AML-193 (cell line): ENCODE measurements at regions not wholly inside any gene's neighbourhood (a gene's known extent, or its start where the extent isn't known, plus 50 kb on each side); places are given as distances from the start of the nearest gene placed in this dataset.

Experiments
- DNase-seq, 2 experiments: peaks; one replicate each; lab custom pipeline; 2025; lab: John Stamatoyannopoulos, UW

DNA sequence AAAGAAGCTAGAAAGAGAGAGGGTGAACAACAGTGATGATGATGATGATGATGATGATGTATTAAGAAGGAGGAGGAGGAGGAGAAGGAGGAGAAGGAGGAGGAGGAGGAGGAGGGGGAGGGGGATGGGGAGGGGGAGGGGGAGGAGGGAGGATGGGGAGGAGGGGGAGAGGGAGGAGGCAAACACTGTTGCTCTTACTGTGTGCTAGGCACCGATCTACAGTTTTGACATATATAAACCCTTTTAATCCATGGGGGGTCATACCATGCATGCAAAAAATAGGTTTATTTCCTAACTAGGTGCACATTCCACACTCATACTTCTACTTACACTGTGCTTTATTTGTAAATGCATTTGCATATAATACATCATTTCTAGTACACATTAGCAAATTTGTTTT is 482.8 kb upstream of the FAM241A start:
- no peak for DNase-seq

DNA sequence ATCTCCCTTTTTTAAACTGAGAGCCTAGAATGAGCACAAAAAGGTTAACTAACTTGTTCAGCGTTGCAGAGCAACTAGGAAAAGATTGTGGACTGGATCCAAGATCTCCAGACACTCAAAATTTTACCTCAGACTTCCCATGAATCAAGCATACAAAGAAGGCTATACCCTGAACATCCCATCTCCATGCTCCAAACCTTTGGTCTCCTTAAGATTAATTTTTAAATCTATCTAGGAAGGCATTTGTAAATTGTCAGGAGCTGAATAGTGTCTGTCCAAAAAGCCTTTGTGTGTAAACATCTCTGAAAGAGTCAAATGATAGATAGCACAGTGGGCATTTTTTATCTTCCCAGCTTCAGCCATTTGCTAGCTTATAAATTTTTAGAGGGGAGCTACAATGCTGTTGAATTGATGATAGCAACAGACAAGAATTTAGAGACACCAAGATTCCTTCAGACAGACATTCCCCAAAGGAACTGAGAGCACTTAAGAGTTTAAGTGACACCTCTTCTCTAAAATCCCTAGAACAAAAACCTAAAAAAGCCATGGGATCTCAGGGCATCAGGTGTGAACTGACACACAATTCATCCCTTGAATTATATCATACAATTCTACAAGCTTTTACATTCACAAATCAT is 480.8 kb upstream of the FAM241A start:
- no peak for DNase-seq

DNA sequence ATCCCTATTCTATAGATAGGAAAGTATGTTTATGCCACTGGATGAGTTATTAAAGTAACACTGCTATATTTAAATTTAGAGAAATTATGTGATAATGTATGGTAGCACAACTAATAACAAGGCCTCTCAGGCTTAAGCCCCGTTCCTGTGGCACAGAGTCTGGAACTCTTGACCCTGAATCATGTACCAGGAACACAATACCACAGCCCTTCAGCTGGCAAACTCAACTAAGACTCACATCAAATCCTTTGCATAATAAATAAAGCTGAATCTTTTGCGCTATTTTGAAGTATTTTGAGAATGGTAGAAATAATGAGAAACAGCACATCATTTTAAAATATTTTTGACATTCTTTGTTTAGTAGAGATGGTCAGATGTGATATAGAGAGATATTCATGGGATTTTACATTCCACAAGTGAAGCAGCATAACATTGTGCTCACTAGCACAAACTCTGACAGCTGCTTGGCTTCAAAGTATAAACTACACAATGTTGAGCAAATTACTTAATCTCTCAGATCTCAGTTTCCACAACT is 478.4 kb upstream of the FAM241A start:
- no peak for DNase-seq

DNA sequence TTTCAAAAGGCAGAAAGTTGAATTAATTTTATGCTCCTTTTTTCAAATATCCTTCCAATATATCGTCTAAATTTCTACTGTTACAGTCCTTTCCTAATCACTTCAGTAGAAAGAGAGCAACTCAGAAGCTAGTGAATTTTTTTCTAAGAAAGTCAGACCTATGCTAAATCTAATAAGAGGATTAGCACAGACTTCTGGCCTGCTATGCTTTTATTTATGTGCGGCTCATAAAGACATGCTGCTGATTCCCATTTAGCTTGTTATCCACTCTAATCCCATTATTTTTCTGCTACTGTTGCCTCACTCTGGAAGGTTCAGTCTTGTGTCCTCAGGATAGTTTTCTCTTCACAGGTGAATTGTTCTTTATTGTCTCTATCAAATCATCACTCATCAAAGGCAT is 473.5 kb upstream of the FAM241A start:
- DNase-seq, result no peak

DNA sequence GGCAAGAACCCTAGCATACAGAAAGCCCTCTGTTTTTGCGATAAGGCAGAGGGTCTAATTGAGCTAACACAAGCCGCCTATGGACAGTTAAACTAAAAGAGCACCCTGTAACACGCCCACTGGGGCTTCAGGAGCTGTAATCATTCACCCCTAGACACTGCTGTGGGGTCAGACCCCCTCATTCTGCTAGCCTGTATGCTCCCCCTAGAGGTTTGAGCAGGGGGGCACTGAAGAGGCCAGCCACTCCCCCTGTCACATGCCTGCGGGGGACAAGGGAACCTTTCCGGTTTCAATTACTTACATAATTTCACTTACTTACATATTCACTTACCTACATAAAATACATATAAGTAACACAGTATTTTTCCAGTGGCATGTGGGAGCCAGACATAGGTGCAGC is 469.5 kb upstream of the FAM241A start:
- DNase-seq, result no peak

DNA sequence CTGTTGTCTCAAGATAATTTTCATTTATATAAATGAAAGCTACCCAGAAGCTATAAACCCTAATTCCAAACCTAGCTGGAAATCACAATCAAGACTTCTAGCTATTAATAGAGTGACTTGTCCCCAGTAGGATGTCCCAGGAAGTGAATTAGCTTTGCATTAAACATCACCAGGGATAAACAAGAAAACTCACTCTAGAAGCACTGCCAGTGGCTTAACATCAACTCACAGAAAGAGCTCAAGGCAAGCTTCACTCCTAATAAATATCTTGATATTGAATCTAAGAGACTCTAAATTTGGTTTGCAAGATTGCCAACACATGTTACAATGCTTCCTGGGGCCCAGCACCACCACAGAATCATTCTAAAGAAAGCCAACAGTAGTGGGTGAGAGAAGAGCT is 468.7 kb upstream of the FAM241A start:
- DNase-seq, result no peak

DNA sequence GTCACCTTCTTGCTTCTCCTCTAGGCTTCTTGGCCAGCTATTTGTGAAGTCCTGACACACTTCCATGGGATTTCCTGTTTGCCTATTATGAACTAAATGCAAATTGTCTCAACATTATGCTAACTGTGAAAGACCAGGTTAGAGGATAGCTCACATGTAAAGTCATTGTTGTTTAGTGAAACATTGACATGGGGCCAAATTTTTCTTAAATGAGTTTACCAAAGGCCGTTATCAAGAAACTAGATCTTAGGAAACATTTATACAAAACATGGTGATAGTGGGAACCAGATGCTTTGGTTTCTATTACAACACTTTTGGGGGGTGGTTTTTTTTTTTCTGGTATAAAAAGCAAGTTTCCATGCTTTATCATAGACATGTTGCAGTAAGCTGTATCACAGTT is 466.8 kb upstream of the FAM241A start:
- no peak for DNase-seq

DNA sequence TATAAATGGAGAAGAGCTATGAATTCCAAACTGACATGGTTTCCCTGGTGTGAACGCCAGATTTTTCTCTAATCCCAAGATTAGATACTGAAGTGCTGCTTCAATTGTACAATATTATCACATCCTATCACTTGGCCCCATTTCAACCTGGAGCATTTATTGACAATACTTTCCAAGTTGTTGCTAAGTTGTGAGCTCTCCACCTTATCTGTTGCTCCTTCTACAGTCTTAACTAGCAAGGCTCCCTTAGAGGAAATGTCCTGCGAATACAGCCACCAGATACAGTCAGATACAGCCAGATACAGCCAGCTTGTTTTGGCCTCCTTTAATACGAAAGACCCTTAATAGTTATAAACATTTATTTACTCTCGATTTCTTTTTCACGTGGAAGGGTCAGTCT is 466.3 kb upstream of the FAM241A start:
- DNase-seq, result no peak

DNA sequence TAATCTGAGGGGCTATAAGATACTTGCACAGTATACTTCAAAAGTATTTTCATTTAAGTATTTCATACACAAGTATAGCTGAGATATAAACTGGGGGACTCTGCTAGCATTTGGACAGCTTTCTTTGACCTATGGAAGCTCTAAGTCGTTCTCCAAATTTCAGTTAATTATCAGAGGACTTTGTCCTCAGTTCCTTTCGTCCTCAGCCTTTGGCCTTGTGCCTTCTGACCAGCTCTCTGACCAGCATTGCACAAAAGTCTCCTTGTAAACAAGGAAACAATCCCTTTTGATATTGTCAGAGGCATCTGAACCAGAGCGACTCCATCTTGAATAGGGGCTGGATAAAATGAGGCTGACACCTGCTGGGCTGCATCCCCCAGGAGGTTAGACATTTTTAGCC is 464.0 kb upstream of the FAM241A start:
- no peak for DNase-seq

DNA sequence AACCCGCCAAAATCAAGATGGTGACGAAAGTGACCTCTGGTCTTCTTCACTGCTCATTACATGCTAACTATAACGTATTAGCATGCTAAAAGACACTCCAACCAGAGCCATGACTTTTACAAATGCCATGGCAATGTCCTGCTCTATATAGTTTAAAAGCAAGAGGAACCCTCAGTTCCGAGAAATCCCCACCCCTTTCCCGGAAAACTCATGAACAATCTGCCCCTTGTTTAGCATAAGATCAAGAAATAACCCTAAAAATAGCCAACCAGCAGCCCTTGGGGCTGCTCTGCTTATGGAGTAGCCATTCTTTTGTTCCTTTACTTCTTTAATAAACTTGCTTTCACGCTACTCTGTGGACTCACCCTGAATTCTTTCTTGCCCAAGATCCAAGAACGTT is 463.5 kb upstream of the FAM241A start:
- DNase-seq, result no peak

DNA sequence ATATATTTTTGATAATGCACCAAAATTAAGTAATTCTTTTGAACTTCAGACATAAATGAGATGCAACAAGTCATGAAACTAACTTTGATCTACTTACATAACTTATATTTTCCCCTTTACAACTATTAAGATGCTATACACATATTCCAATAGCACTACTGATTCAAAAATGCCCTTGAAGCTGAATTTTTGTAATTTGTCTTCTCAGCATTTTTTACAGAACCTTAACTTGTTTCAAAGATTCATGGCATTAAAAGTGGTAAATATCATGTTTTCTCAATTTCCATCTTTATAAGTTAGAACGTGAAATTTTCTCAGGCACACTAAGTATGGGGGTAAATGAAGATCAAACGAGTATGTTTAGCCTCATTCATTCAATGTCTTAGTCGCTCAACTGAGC is 460.0 kb upstream of the FAM241A start:
- no peak for DNase-seq

DNA sequence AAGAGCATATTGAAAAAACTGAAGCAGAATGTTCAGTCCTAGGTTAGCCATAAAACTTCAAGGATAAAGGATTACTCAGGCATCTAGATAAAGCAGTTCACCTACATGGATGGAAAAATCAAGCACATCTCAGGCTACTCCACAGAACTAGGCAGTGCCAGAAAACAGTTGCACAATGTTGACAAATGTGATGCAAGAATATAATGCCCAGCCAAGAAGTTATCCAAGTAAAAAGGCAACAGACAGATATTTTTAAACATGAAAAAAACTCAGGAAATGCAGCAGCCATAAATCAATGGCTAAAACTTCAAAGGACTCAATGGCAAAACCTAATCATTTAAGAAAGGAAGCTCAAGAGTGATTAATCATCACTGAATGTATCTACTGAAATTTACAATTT is 456.0 kb upstream of the FAM241A start:
- peak in 1 of 2 experiments; percentile 1 for DNase-seq

DNA sequence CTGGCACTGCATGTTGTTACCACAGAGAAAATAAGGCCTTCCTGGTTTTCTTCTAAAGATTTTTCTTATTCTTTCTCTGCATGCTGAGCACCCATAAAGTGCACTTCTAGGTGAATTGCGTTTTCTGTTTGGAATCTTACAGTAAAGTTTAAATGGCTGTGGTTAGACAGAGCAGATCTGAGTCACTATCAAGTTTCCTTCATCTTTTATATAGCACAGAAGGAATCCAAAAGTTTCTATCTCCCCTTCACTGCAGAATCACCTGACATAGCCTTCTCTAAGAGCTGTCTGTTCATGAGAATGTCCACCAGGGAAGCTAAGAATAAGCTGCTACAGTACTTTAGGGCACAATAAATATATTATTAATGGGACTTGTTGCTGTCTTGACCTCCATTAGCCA is 455.5 kb upstream of the FAM241A start:
- no peak for DNase-seq

DNA sequence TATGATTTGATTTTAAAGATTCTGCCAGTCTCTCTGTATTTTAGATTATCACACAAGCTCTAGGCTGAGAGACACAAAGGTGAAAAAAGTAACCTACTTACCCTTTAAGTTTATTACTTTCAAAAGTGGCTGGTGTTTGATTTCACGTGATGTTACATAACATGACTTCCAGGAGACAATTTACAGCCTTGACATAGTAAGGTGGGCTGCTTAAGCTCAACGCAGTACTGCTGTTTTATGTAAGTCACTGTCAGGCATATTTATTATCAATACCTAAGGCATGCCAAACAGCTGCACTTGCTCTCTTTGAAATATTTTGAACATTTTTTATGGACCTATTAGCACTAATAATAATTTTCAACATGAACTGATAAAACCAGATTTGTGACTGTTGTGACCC is 451.5 kb upstream of the FAM241A start:
- no peak for DNase-seq

DNA sequence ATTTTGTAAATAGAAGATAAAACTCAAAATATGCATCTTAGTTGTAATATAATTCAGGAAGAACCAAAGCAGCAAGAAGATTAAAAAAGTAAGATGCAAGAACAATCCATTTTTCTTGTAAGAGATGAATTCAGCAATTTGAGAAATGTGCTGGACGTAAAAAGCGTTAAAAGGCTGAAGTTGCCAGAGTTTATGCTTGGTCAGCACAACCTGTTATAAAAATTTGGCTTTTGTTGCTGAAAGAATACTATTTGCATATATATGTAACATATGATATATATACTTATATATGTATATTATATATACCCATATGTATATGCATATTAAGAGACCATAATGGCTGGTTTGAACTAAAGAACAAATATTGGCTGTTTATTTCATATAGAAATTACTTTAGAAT is 449.6 kb upstream of the FAM241A start:
- no peak for DNase-seq

DNA sequence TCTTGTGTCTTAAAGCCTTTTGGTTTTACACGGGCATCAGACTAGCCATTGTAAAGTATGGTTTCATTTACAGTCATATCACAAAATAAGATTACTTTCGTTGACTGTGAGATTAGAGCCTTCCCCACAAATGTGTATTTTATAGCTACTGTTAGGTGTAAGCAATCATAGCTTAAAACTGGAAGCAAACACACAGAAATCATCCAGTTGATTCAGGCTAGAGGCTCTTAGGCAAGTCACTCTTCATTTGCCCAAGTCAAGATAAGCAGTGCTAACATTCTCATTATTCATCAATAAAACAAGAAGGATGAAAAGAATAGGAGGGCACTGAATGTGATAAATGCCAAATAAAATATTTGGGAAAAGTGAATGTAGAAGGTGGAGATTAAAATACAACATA is 448.7 kb upstream of the FAM241A start:
- no peak for DNase-seq

DNA sequence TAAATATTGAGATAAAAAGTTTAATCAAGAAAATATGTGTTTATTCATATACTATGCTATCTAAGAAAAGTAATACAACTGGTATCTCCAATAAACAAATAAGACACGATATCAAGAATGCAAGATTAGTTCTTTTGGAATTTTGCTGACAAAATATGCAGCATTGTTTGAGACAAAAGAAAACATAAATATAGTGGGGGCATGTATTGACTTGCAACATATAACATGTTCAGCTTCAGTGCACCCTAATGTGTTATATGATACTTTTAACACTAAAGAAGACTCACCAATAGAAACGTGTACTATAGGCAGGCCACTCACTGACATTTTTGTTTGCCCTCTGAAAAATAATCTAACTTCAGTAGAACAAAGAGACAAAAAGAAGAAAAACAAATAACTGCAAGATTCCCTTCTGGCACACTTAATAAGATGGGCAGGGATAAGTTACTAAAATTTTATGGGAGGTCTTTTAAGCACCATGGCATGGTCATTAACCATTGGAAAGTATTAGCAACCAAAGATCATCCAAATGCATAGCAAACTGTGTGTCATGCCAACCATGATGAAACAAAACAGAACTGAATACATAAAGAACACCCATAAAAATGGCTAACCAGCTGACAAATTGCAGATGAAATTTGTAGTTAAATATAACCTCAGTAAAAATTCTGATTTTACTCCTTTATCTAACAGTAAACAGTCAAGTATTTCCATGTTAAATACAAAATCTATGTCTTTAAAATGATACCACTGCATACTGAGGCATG is 447.9 kb upstream of the FAM241A start:
- DNase-seq, result no peak

DNA sequence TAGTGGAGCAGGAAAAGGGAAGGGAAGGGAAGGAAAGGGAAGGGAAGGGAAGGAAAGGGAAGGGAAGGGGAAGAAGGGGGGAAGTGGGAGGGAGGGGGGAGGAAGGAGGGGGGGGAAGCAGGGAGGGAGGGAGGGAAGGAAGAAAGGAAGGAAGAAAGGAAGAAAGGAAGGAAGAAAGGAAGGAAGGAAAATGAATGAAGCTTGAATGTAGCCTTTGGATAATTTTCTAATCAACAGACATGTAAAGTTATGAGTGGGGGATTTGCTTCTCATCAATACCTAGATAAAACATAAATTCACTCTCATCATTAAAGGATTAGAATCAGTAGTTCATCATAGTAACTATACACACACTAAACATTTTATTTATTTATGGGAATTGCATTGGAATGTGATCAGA is 446.9 kb upstream of the FAM241A start:
- DNase-seq, result no peak

DNA sequence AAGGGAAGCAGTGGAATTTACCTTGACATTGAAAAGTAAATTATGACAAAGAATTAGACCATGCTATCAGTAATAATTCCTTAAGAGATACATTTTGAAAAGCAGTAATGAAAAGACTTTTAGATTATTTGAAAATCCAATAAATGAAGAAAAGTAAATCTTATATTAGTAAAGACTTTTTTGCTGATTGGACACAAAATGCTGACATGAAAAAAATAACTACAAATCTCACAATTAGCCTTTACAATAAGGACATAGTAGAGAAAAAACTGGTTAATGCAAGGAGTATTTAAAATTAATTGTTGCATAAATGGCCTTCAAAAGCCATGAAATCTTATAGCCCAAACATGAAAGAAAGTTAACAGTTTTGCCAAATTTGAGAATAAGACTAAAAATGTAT is 446.1 kb upstream of the FAM241A start:
- DNase-seq, result no peak

DNA sequence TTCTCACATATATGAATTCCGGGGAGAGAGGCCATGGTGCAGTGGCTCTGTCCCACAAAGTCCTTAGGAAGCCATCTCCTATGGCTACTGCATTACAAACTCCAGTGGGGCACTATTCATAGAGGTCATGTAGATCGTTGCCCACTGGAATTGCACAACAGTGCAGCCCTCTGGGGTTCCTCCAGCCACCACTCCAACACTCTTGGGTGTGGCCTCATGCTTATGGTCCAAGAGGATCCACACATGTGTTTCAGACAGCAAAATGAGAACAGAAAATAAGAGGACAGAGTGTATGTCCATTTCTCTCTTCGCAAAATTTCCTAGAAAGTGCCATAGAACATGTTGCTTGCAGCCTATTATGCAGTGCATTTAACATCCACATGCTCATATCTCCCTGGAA is 444.2 kb upstream of the FAM241A start:
- DNase-seq, result no peak

DNA sequence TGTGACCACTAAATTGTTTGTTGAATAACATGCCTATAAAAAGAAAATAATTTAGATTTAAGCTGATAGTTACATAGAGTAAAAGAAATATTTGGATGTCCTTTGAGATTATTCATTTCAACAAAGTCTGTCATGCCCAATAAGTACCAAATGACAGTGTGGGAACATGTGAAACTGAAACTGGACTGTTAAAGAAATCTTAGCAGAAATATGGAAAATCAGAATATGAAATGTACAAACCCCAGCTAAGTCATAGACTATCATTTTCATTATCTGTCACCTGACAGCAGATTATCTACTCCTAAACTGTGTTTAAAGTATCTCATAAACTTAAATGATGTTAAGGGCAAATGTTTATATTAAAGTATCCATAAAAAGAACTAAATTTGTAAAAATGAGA is 437.8 kb upstream of the FAM241A start:
- no peak for DNase-seq

DNA sequence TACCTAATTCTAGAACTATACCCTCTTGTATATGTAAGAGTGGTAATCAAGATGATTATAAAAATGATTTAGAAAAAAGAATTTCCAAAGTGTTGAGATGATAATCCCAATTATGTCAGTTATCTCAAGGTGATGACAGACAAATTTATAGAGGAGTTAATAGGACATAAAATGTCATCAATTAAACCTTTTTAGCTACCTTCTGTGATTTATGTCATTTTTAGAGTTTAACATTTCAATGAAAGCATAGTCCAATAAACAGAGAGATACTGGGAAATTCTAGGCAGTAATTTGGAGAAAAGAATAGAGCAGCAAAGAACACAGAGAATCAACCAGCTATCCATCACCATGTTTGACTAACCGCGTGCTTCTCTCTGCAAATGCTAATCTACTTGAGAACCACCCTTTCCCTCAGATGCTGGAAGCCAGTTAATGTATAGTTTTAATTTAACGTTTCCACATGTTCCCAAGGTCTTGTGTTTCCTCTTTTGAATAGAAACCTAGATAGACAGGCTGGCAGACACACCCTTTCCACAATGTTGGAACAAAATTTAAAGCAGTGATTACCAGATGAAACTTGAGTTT is 433.1 kb upstream of the FAM241A start:
- DNase-seq, result no peak

DNA sequence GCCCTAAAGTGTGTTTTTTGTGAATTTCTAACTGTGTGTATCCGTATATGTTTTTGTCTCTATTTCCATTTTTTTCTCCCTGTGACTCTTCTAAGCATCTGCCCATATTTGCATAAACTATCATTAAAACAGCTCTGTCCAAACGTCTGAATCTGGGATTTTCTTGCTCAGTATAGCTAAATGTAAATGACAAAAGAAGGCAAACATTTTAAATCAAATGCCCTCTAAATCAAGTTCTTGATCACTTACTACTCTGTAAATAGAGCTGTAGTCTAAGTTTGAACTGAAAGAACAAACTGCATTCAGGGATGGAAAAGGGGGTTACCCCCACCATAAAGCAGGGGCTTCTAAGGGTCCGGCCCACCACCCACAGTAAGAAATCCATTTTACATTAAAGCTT is 432.0 kb upstream of the FAM241A start:
- DNase-seq, result no peak
